ENCODE measurements at regions not wholly inside any gene's neighbourhood (a gene's known extent, or its start where the extent isn't known, plus 50 kb on each side); places are given as distances from the start of the nearest gene placed in this dataset.

DNA sequence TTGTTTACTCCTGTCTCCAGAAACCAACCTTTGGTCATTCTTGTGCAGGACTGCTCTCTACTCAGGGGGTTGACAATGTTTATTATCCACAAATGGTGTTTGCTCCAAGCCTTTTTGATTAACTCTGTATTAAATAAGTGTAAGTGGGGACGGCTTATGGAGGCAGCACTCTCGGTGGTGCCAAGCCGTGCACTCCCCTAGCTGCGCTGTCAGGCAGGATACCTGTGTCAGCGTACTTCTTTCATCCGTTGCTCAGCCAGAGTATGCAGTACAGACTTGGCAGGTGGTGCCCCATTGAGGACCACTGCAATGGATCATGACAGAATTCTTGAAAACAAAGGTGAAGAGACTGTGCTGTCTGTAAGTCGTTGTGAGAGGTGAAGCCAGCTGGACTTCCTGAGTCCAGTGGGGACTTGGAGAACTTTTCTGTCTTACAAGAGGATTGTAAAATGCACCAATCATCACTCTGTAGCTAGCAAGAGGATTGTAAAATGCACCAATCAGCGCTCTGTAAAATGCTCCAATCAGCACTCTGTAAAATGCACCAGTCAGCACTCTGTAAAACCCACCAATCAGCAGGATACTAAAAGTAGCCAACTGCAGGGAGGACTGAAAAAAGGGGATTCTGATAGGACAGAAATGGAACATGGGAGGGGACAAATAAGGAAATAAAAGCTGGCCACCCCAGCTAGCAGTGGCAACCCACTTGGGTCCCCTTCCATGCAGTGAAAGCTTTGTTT, 480.0 kb downstream of the MEI4 start:
- TF ChIP-seq ARNTL (CRISPR knock-in tag; IDR thresholded peaks at IDR 0.05) (no peak), MEIS1 (CRISPR knock-in tag; IDR thresholded peaks at IDR 0.05; ENCODE audit: borderline replicate concordance) (no peak), NFE2L2 (IDR thresholded peaks at IDR 0.05; ENCODE audit: low read length) (no peak), KLF15 (CRISPR knock-in tag; IDR thresholded peaks at IDR 0.05; ENCODE audit: borderline replicate concordance) (no peak), ZNF431 (CRISPR knock-in tag; IDR thresholded peaks at IDR 0.05; ENCODE audit: borderline replicate concordance, low read depth) (no peak), ASH2L (IDR thresholded peaks at IDR 0.05; ENCODE audit: insufficient read length, low read depth, low read length) (no peak), AHR (CRISPR knock-in tag; IDR thresholded peaks at IDR 0.05) (no peak)
- TF ChIP-seq, protein P1, sequence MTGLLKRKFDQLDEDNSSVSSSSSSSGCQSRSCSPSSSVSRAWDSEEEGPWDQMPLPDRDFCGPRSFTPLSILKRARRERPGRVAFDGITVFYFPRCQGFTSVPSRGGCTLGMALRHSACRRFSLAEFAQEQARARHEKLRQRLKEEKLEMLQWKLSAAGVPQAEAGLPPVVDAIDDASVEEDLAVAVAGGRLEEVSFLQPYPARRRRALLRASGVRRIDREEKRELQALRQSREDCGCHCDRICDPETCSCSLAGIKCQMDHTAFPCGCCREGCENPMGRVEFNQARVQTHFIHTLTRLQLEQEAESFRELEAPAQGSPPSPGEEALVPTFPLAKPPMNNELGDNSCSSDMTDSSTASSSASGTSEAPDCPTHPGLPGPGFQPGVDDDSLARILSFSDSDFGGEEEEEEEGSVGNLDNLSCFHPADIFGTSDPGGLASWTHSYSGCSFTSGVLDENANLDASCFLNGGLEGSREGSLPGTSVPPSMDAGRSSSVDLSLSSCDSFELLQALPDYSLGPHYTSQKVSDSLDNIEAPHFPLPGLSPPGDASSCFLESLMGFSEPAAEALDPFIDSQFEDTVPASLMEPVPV (CRISPR knock-in tag; IDR thresholded peaks at IDR 0.05) = no peak
- TF ChIP-seq, protein P2, sequence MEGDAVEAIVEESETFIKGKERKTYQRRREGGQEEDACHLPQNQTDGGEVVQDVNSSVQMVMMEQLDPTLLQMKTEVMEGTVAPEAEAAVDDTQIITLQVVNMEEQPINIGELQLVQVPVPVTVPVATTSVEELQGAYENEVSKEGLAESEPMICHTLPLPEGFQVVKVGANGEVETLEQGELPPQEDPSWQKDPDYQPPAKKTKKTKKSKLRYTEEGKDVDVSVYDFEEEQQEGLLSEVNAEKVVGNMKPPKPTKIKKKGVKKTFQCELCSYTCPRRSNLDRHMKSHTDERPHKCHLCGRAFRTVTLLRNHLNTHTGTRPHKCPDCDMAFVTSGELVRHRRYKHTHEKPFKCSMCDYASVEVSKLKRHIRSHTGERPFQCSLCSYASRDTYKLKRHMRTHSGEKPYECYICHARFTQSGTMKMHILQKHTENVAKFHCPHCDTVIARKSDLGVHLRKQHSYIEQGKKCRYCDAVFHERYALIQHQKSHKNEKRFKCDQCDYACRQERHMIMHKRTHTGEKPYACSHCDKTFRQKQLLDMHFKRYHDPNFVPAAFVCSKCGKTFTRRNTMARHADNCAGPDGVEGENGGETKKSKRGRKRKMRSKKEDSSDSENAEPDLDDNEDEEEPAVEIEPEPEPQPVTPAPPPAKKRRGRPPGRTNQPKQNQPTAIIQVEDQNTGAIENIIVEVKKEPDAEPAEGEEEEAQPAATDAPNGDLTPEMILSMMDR (CRISPR knock-in tag; IDR thresholded peaks at IDR 0.05) = no peak
